D721Med (cell line): ENCODE measurements at regions not wholly inside any gene's neighbourhood (a gene's known extent, or its start where the extent isn't known, plus 50 kb on each side); places are given as distances from the start of the nearest gene placed in this dataset.

Experiments used
- DNase-seq: peaks from one replicate; pipeline ENCODE4 v3.0.0; 2011; ENCODE audit warnings: low spot score; ENCODE audit not compliant: insufficient read length
- FAIRE-seq: peaks from 2 replicates; lab custom pipeline; 2011; peaks lifted over from hg19 to GRCh38; lab: Jason Lieb, UNC
- TF ChIP-seq, protein P1 (sequence below): IDR thresholded peaks from 2 replicates; pipeline ENCODE4 v1.5.1; 2012; ENCODE audit warnings: mild to moderate bottlenecking, control low read depth; ENCODE audit not compliant: insufficient read depth; ENCODE audit errors: missing control alignments

DNA sequence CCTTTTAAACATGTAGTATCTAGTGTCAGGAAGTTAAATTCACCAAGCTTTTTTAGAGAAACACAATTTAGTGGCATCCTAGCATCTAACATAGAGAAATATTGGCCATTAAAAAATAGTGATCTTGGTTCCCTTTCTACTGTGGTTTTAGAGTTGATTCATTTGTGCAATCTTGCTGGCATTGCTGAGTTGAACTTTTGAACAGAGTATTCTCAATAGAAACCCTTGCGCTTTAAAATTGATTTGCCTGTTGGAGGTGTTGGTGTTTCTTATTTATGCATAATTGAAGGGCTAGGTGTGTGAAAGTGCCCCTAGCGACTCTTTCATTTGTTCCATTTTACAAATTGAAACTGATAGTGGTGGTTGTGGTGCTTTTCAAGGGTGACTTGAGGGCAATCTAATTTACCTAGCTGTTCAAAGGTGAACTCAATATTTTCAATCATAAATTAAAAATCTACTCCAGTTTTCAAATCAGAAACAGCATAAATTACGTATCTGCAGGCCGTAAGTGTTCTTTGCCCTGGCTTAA is 73.0 kb upstream of the MPDZ start:
- TF ChIP-seq, protein P1, sequence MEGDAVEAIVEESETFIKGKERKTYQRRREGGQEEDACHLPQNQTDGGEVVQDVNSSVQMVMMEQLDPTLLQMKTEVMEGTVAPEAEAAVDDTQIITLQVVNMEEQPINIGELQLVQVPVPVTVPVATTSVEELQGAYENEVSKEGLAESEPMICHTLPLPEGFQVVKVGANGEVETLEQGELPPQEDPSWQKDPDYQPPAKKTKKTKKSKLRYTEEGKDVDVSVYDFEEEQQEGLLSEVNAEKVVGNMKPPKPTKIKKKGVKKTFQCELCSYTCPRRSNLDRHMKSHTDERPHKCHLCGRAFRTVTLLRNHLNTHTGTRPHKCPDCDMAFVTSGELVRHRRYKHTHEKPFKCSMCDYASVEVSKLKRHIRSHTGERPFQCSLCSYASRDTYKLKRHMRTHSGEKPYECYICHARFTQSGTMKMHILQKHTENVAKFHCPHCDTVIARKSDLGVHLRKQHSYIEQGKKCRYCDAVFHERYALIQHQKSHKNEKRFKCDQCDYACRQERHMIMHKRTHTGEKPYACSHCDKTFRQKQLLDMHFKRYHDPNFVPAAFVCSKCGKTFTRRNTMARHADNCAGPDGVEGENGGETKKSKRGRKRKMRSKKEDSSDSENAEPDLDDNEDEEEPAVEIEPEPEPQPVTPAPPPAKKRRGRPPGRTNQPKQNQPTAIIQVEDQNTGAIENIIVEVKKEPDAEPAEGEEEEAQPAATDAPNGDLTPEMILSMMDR, result no peak
- FAIRE-seq, result no peak
- no peak for DNase-seq

DNA sequence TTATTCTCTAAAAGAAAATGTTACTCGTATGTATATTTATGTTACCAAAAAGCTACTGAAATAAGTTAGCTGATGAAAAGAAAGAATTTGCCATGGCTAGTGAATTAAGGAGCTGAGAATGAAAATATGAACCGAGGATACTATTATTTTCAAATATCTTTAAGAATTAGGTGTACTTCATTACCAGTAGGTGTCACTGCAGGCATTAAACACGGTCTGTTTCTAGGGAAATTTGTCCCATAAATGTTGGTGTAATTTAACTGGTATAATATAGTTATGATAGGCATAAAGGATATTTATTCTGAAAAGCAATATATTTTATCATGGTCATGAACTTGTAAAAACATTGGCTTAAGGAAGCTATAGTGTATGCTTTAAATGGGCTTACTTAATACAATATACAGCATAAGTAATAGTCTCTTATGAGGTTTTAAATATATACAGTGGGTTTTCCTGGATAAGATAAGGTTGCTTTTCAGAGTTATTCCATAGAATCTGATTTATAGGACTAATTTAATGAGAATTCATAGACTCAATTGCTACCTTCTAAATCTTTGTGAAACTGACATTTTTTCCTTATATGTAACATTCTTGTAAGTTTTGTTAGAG is 72.4 kb upstream of the MPDZ start:
- DNase-seq (no peak), FAIRE-seq (peak; percentile 55)
- TF ChIP-seq, protein P1, result peak; percentile 74

DNA sequence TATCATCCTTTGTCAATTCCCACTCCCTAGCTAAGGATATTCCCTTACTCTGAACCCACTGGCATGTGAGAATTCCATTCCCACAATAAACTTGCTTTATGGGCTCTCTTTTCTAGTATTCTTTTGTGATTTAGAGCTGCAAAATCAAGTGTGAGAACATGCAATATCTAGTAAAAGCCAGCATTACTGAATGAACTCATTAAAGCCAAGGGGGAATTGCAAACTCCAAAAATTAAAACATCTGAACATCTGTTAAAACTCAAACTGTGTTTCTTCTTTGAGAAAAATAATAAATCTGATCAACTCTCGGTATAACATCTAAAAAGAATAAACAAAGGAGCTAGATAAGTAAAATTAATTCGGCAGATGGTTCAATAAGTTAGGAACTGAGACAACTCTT is 53.1 kb upstream of the MPDZ start:
- FAIRE-seq (no peak), DNase-seq (no peak)
- TF ChIP-seq, protein P1, result no peak

DNA sequence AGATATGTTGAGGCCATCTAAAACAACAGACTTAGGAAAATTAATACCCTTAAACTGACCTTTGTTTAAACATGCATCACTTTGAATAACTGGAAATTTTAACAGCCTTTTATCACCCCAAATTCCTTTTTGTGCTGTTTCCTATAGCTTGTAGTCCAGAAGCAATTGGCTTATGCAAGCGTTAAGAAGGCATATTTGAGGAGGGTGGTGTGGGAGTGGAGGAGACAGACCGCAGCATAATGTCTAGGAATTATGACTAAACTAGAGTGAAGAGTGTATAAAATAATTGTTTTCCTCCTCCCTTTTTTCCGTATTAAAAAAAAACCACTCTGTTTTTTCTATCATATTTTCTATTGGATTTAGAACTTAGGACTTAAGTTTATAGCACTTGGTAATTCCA is 51.8 kb upstream of the MPDZ start:
- DNase-seq, result no peak
- TF ChIP-seq, protein P1, result no peak
- no peak for FAIRE-seq

DNA sequence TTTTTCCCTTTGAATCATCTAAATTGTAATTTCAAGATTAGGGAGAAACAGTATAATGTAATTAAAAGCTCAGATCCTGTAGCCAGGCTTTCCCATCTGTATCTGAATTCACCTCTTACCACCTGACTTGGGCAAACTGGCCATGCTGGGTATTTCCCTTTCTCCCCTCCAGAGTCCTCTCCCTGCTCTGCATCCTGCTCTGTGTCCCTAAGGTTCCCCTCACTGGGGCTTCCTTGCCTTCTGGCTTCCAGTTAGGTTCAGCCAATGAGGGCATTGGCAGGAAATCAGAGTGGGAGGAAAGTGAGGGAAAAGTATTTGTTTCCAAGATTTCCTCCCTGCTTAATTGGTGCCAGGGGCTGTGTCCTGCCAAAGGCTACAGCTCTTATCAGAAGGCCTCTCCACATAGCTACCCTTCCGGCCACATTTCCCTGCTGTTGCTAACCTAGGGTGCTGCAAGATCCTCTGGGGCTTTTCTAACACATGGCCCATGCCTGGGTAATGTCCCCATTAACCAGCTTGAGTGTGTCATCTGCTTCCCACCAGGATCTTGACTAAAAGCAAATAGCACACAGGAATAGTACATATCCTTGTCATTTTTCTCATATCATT is 51.0 kb upstream of the MPDZ start:
- DNase-seq (no peak), FAIRE-seq (no peak)
- TF ChIP-seq, protein P1, result no peak
